Activated naive CD4-positive, alpha-beta T cell (primary cell): ENCODE measurements at regions not wholly inside any gene's neighbourhood (a gene's known extent, or its start where the extent isn't known, plus 50 kb on each side); places are given as distances from the start of the nearest gene placed in this dataset.
"Not testable (repeated sequence)": the region's sequence is repeated elsewhere in the genome, so short reads cannot be mapped to it uniquely, and the experiment has no call there.

Experiments
- DNase-seq, 4 experiments: peaks; one replicate each; lab custom pipeline; 2025; lab: John Stamatoyannopoulos, UW

- DNase-seq = no peak
Observed at GRCh38 chr3:8311321-8311720, 190.3 kb upstream of the LMCD1 start.

- no peak for DNase-seq
Observed at GRCh38 chr3:8312685-8313084, 188.9 kb upstream of the LMCD1 start.

- DNase-seq = no peak
Observed at GRCh38 chr3:8313560-8314267, 187.9 kb upstream of the LMCD1 start.

GRCh38 chr3:8315526-8315925 is 186.1 kb upstream of the LMCD1 start:
- not testable (repeated sequence) for DNase-seq

GRCh38 chr3:8317661-8318649 is 183.7 kb upstream of the LMCD1 start:
- DNase-seq = no peak

GRCh38 chr3:8319935-8320634 is 181.5 kb upstream of the LMCD1 start:
- DNase-seq = no peak

- DNase-seq = no peak
Observed at GRCh38 chr3:8320711-8321458, 180.7 kb upstream of the LMCD1 start.

GRCh38 chr3:8324747-8325146 is 176.9 kb upstream of the LMCD1 start:
- peak in 1 of 4 experiments; percentile 19 for DNase-seq

GRCh38 chr3:8325306-8325705 is 176.3 kb upstream of the LMCD1 start:
- DNase-seq = no peak

GRCh38 chr3:8325833-8326232 is 175.8 kb upstream of the LMCD1 start:
- DNase-seq = not testable (repeated sequence)

- DNase-seq = no peak
Observed at GRCh38 chr3:8327739-8328138, 173.9 kb upstream of the LMCD1 start.

GRCh38 chr3:8328967-8329366 is 172.7 kb upstream of the LMCD1 start:
- DNase-seq = no peak

- no peak for DNase-seq
Observed at GRCh38 chr3:8329598-8329997, 172.0 kb upstream of the LMCD1 start.

GRCh38 chr3:8336456-8336855 is 165.2 kb upstream of the LMCD1 start:
- DNase-seq = no peak

- DNase-seq = no peak
Observed at GRCh38 chr3:8338424-8338823, 163.2 kb upstream of the LMCD1 start.

- no peak for DNase-seq
Observed at GRCh38 chr3:8341821-8342247, 159.8 kb upstream of the LMCD1 start.

- no peak for DNase-seq
Observed at GRCh38 chr3:8343058-8343457, 158.6 kb upstream of the LMCD1 start.

GRCh38 chr3:8345398-8345797 is 156.2 kb upstream of the LMCD1 start:
- no peak for DNase-seq

GRCh38 chr3:8348076-8348475 is 153.5 kb upstream of the LMCD1 start:
- no peak for DNase-seq

- no peak for DNase-seq
Observed at GRCh38 chr3:8352475-8352874, 149.1 kb upstream of the LMCD1 start.

GRCh38 chr3:8353364-8353763 is 148.3 kb upstream of the LMCD1 start:
- DNase-seq = no peak

GRCh38 chr3:8355346-8355745 is 146.3 kb upstream of the LMCD1 start:
- DNase-seq = no peak
